Endometrium (tissue), 2 donors: ENCODE measurements at regions not wholly inside any gene's neighbourhood (a gene's known extent, or its start where the extent isn't known, plus 50 kb on each side); places are given as distances from the start of the nearest gene placed in this dataset.

Experiments
- FAIRE-seq: peaks from 2 replicates; lab custom pipeline; 2012; peaks lifted over from hg19 to GRCh38; lab: Jason Lieb, UNC
- donor health status: control.
- donor health status: control.

DNA sequence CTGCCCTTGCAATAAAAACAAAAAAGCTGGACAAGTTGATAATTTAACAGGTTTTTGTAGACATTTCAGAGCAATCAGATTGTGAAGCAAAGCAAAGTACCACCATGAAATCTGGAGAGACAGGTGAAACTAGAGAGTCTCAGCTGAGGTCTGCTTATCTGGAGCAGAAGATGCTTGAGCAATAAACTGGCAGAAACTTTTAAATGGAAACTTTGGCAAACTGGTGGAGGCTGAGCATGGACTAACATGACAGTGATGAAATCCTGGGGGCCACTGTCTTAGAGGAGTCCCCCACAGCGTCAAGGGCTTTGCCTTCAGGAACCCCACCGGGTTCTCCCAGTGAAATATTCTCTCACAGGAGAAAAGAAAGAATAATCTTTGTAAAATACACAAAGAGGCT lies 416.3 kb upstream of the B3GALT2 start:
- no peak for FAIRE-seq

- FAIRE-seq, result no peak
Measured at GRCh38 chr1:193593147-193593885, 406.9 kb upstream of the B3GALT2 start.

GRCh38 chr1:193592317-193592716 lies 405.9 kb upstream of the B3GALT2 start:
- FAIRE-seq, result no peak

DNA sequence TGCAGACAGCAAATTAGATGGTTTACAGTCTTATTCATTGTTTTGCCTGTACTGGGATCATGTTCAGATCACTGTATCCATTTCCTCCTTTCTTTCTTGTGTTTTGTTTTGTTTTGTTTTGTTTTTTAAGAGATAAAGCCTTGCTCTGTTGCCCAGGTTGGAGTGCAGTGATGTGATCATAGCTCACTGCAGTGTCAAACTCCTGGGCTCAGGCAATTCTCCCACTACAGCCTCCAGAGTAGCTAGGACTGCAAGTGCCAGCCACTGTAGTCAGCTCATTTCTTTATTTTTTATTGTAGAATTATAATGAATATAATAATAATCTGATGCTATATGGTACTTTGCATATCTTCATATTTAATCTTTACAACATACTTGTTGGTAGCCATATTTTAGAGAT lies 403.7 kb upstream of the B3GALT2 start:
- FAIRE-seq, result no peak

- FAIRE-seq, result no peak
Measured at GRCh38 chr1:193589597-193590040, 403.2 kb upstream of the B3GALT2 start.

DNA sequence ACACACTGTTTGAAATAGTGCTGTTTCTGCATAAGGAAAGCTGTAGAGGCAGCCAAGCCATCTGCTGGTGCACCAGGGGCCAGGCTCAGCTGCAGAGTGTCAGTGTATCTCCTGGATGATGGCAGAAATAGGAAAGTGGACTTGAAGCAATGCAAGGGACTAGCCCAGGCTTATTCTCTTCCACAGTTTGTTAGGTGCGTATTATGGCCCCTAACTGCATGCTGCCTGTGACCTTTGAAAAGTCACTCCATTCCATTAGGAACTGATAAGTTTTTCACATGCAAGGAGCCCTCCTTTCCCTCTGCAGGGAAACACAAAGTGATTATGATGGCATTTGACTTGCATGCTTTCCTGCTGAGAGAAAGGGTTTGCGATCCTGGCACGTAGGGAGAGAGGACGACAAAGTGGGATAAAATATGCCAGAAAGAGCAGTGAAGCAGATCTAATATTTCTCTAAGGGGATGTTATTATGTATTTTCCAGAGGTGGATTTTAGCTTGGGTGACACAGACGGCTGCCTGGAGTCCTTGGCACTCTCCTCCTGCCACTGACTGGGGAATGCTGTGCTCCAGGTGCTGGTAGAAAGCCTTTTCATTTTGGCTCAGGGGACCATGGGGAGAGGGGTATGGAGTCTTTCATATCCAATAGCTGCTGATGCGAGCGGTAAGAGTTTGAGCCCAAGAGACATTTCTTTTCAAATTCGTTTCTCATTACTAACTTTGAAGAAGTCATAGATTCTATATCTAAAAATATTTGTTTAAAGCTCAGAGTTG lies 402.1 kb upstream of the B3GALT2 start:
- no peak for FAIRE-seq

- no peak for FAIRE-seq
Measured at GRCh38 chr1:193584731-193585239, 398.4 kb upstream of the B3GALT2 start.

- no peak for FAIRE-seq
Measured at GRCh38 chr1:193581341-193581740, 394.9 kb upstream of the B3GALT2 start.

GRCh38 chr1:193580419-193580818 lies 394.0 kb upstream of the B3GALT2 start:
- no peak for FAIRE-seq

DNA sequence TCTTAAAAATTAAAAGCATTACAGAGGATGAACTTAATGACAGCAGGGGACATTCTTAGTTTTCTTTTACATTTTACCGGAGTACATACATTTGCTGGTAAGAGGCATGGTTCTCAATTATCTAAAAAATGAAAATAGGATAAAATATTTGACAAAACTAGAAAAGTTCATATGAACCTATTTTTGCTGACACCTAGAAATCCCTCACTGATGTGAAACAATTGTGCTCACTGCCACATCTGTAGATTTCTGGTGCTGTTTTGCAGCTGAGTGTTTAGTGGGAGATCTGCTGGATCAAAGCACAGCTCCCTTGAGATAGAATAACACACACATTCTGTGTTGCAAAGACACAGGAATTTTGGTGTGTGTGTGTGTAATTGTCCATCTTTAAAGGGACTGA lies 392.9 kb upstream of the B3GALT2 start:
- FAIRE-seq, result no peak

DNA sequence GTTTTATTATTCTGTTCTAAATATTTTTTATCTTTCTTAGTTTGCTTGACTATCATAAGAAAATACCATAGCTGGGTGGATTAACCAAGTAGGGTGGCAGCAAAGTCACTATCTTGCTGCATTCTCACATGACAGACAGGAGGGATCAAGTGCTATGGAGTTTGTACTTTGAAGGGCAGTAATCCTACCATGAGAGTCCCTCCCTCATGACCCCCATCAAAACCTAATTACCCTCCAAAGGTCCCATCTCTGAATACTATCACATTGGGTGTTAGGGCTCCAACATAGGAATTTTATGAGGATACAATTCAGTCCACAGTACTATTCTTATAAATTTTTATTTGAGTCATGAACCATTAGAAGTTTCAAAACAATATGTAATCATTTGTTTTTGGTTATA lies 388.5 kb upstream of the B3GALT2 start:
- peak; percentile 26 for FAIRE-seq

GRCh38 chr1:193569983-193570269 lies 383.5 kb upstream of the B3GALT2 start:
- no peak for FAIRE-seq

GRCh38 chr1:193569096-193569982 lies 382.9 kb upstream of the B3GALT2 start:
- FAIRE-seq, result no peak

DNA sequence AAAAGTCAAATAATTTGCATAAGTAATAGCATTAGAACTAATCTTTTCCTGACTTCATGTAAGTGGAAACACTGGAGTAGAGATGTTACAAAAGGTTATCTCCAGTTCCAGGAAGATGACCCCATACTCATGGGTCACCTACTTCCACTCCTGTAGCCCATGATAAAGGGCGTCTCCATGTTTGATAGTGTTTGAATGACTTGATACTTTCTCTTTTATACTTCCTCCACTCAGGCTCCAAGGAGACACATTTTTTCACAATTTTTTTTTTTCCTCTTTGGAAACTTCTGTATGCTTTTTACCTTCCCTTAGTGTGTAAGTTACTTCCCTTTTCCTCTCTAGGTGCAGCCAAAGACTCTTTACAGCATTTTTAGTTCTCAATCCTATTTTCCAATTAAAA lies 382.1 kb upstream of the B3GALT2 start:
- FAIRE-seq, result no peak

DNA sequence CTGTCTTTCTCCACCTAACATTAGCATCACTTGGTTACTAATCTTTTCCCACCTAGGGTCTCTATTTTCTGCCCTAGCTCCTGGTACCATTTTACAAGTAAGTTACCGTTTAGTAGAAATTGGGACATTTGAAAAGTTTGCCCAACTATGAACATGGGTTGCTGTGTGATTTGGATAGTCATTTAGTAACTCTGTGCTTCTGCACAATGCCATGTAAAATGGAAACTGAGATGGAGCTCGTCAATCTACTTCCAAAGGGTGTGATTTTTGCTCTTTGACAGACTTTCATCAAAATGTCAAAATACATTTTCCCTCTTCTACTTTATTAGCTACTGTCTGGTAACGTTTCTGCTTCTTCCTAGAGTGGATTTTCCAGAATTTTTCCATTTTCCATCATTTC lies 381.5 kb upstream of the B3GALT2 start:
- no peak for FAIRE-seq

- no peak for FAIRE-seq
Measured at GRCh38 chr1:193566735-193567134, 380.3 kb upstream of the B3GALT2 start.

- no peak for FAIRE-seq
Measured at GRCh38 chr1:193565971-193566577, 379.7 kb upstream of the B3GALT2 start.

DNA sequence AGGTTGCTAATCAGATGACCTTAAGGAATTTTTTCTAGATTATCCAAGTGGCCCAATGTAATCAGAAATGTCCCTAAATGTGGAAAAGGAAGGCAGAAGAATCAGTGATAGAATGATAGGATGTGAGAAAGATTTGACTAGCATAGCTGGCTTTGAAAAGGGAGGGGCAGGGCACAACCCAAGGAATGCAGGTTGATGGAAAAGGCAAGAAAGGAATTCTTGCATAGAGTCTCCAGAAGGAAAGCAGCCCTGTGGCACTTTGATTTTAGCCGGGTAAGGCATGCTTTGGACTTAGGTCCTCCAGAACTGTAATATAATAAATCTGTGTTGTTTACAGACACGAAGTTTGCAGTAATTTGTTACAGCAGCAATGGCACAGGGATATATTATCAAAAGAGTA lies 375.7 kb upstream of the B3GALT2 start:
- FAIRE-seq, result no peak

DNA sequence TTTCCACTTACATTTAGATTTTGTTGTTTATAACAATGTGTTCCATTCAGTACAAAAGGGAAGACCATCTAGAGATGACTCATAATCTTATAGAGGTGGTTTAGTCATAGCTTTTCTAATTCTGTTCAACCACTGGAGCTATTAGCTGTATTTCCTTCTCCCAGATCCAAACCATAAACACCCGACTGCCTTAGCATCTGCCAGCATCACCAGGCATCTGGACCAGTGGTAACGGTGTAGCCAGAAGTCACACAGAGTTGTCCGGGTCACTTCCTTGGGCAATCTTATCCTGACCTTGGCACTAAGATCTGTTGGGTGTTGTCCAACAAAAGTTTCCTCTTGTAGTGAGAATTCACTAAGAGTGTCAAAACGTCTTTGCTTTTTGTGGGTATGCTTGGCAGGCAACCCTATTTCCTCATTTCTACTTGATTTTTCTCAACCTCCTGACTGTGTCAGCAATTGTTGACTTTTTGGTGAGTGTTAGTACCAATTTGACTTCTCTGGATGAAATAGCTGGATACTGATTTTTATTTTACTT lies 372.1 kb upstream of the B3GALT2 start:
- no peak for FAIRE-seq

DNA sequence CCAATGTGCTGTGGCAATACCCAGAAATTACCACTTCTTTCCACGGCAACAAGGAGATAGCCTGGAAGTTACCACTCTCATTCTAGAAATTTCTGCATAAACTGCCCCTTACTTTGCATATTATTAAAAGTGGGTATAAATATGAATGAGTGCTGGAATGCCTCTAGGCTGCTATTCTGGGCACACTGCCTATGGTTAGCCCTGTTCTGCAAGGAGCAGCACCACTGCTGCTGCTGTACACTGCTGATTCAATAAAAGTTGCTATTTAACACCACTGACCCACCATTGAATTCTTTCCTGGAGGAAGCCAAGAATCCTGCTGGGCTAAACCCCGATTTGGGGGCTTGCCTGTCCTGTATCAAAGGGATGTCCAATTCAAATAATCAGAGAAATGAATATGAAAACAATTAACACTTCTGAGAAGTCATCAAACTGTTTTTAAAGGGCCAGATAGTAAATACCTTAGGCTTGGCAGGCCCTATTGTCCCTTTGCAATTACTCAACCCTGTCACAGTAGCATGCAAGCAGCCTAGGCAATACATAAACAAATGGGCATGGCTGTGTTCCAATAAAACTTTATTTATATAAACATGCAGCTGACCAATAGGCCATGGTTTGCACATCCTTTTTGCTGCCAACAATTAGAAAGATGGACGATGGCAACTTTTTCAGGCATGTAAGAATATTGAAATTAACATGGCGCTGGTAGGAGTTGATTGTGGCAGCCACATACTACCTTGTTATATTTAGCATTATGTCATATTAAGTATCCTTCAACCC lies 369.4 kb upstream of the B3GALT2 start:
- no peak for FAIRE-seq

- FAIRE-seq, result no peak
Measured at GRCh38 chr1:193553564-193553963, 367.2 kb upstream of the B3GALT2 start.
